ENCODE measurements at regions not wholly inside any gene's neighbourhood (a gene's known extent, or its start where the extent isn't known, plus 50 kb on each side); places are given as distances from the start of the nearest gene placed in this dataset.

DNA sequence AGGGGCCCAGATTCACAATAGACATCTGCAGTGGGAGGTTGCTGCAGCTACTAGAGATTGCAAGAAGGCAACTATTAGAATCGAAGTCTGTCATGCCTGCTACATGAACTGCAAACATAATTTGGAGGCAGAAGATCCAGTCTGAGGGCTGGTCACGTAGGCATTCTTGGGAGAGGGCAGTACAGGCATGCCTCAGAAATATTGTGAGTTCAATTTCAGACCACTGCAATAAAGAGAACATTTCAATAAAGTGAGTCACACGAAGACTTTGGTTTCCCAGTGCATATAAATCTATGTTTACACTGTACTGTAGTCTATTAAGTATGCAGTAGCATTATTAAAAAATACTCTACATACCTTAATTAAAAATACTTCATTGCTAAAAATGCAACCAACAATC lies 585.8 kb upstream of the FAT1 start:
- DNase-seq (ENCODE audit: low spot score) = no peak
- no peak for TF ChIP-seq CTCF (IDR thresholded peaks at IDR 0.05; ENCODE audit: extremely low read depth, insufficient read depth, missing control alignments)
- in situ Hi-C loops (cut with MboI; ENCODE audit: low pct_unique_long_range_greater_than_20kb, low sequenced_read_pairs, unreplicated experiment) = no loop called here

DNA sequence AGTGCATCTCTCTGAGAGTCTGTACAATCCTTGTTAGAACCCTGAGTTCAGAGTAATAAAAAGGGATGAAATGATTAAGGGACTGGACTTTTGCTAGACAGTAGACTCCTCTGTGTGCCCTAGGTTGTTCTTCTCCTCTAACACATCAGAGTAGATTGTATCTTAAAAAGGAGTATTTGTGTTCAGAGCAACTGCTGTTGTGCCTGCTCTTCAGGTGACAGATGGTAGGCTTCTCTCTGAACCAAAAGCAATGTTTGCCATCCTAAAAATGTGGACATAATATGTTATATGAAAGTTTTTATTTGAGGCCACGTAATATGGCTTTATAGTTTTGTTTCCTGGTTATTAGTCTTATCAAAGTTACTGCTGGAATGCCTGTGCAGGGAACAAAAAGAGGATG lies 588.6 kb upstream of the FAT1 start:
- no peak for TF ChIP-seq CTCF (IDR thresholded peaks at IDR 0.05; ENCODE audit: extremely low read depth, insufficient read depth, missing control alignments)
- DNase-seq (ENCODE audit: low spot score) = no peak
- in situ Hi-C loops (cut with MboI; ENCODE audit: low pct_unique_long_range_greater_than_20kb, low sequenced_read_pairs, unreplicated experiment) = no loop called here

- in situ Hi-C loops (cut with MboI; ENCODE audit: low pct_unique_long_range_greater_than_20kb, low sequenced_read_pairs, unreplicated experiment) = no loop called here
- no peak for DNase-seq (ENCODE audit: low spot score)
- TF ChIP-seq CTCF (IDR thresholded peaks at IDR 0.05; ENCODE audit: extremely low read depth, insufficient read depth, missing control alignments) = no peak
Measured at GRCh38 chr4:187317799-187318198, 594.1 kb upstream of the FAT1 start.

- TF ChIP-seq CTCF (IDR thresholded peaks at IDR 0.05; ENCODE audit: extremely low read depth, insufficient read depth, missing control alignments) = no peak
- in situ Hi-C loops (cut with MboI; ENCODE audit: low pct_unique_long_range_greater_than_20kb, low sequenced_read_pairs, unreplicated experiment) = no loop called here
- no peak for DNase-seq (ENCODE audit: low spot score)
Measured at GRCh38 chr4:187321711-187322110, 598.1 kb upstream of the FAT1 start.

GRCh38 chr4:187332141-187332540 lies 608.5 kb upstream of the FAT1 start:
- no peak for TF ChIP-seq CTCF (IDR thresholded peaks at IDR 0.05; ENCODE audit: extremely low read depth, insufficient read depth, missing control alignments)

DNA sequence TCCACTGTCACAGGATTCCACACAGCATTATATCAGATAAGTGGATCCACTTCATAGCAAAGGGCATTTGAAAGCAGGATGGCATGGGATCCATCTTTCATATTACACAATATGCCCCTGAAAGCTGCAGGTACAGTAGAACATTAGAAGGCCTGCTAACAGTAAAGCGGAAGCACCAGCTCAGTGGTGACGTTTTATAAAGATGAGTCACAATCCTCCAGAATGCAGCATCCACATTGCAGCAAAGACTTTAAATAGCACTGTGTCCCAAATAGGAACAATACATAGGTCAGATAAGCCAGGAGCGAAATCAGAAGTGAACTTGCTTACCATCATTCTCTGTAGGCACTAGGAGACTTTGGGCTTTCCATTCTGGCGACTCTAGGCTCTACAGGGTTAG lies 609.5 kb upstream of the FAT1 start:
- DNase-seq (ENCODE audit: low spot score) = no peak
- in situ Hi-C loops (cut with MboI; ENCODE audit: low pct_unique_long_range_greater_than_20kb, low sequenced_read_pairs, unreplicated experiment) = no loop called here
- no peak for TF ChIP-seq CTCF (IDR thresholded peaks at IDR 0.05; ENCODE audit: extremely low read depth, insufficient read depth, missing control alignments)

More at GRCh38 chr4:187332141-187332540, 608.5 kb upstream of the FAT1 start:
- in situ Hi-C loops (cut with MboI; ENCODE audit: low pct_unique_long_range_greater_than_20kb, low sequenced_read_pairs, unreplicated experiment) = no loop called here
- DNase-seq (ENCODE audit: low spot score) = no peak

DNA sequence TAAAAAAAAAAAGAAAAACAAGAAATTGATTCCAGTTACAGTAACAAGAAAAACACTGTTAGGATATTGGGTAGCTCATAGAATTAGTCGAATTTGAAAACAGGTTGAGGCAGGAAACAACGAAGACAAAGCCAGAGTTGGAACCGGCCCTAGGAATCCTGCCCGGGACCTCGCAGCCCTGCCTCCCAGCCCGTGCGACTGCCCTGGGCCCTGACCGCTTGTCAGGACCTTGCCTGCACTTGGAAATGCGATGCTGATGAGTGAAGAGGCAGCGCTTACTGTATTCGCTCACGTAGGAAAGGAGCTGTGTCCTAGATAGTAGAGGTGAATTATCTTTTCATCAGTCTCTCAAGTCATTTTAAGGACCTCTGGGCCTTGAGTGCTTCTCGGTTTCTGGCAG lies 611.7 kb upstream of the FAT1 start:
- no peak for DNase-seq (ENCODE audit: low spot score)
- in situ Hi-C loops (cut with MboI; ENCODE audit: low pct_unique_long_range_greater_than_20kb, low sequenced_read_pairs, unreplicated experiment) = no loop called here
- TF ChIP-seq CTCF (IDR thresholded peaks at IDR 0.05; ENCODE audit: extremely low read depth, insufficient read depth, missing control alignments) = no peak

Data from GM13977 (cell line).